Skeletal muscle satellite cell (primary cell): ENCODE measurements at regions not wholly inside any gene's neighbourhood (a gene's known extent, or its start where the extent isn't known, plus 50 kb on each side); places are given as distances from the start of the nearest gene placed in this dataset.

Experiments used
- H3K27me3 ChIP-seq: 2 replicates; pipeline ENCODE4 v1.7.0; 2013; ENCODE audit warnings: low read length; ENCODE audit not compliant: control insufficient read depth, insufficient read depth
- H3K36me3 ChIP-seq: 2 replicates; pipeline ENCODE4 v1.7.0; 2013; ENCODE audit warnings: mild to moderate bottlenecking, control low read depth, low read length; ENCODE audit not compliant: insufficient read depth
- H3K4me1 ChIP-seq: 2 replicates; pipeline ENCODE4 v1.7.0; 2013; ENCODE audit warnings: low read length; ENCODE audit not compliant: control insufficient read depth, insufficient read depth
- H3K4me2 ChIP-seq: 2 replicates; pipeline ENCODE4 v1.7.0; 2013; ENCODE audit warnings: mild to moderate bottlenecking, low read length
- H3K4me3 ChIP-seq: 2 replicates; pipeline ENCODE4 v1.7.0; 2013; ENCODE audit warnings: low read length
- H3K9ac ChIP-seq: 2 replicates; pipeline ENCODE4 v1.7.0; 2013; ENCODE audit warnings: mild to moderate bottlenecking, low read depth, low read length, moderate library complexity
- H3K9me3 ChIP-seq: replicated peaks from 2 replicates; pipeline ENCODE4 v1.7.0; 2013; ENCODE audit warnings: mild to moderate bottlenecking, control low read depth, low read length

GRCh38 chr12:125208334-125208733 is 143.1 kb downstream of the AACS start:
- H3K27me3 ChIP-seq, result peaks cover 11% of the 10 kb centered on the region
- H3K4me1 ChIP-seq, result no peaks in the 10 kb centered on the region
- H3K9me3 ChIP-seq, result no peaks in the 10 kb centered on the region
- H3K36me3 ChIP-seq, result no peaks in the 10 kb centered on the region
- H3K4me2 ChIP-seq, result no peak overlapping the region
- no peak overlapping the region for H3K9ac ChIP-seq
- H3K4me3 ChIP-seq, result no peak overlapping the region

DNA sequence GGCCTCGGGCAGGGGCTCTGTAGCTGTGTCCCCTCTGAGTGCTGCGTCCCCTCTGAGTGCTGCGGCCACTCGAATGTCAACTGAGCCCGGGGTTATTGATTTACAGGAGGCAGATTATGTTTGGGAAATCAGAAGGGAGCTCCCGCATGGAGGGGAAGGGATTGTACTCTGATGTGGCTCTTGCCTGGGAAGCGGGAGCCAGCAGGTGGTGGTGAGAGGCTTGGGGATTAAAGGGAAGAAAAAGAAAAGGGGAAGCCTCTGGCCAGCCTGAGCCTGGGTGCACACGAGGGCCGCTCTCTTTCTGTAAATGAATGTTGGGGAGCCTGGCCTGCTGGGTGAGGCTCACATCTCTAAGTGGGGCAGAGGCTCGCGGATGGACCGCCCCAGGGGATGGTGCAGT is 143.7 kb downstream of the AACS start:
- H3K36me3 ChIP-seq, result no peaks in the 10 kb centered on the region
- H3K9ac ChIP-seq, result no peak overlapping the region
- no peaks in the 10 kb centered on the region for H3K9me3 ChIP-seq
- no peak overlapping the region for H3K4me2 ChIP-seq
- peaks cover 11% of the 10 kb centered on the region for H3K27me3 ChIP-seq
- H3K4me3 ChIP-seq, result no peak overlapping the region
- H3K4me1 ChIP-seq, result no peaks in the 10 kb centered on the region

GRCh38 chr12:125210104-125210755 is 145.0 kb downstream of the AACS start:
- no peaks in the 10 kb centered on the region for H3K4me1 ChIP-seq
- no peak overlapping the region for H3K9ac ChIP-seq
- H3K27me3 ChIP-seq, result peaks cover 11% of the 10 kb centered on the region
- H3K4me3 ChIP-seq, result no peak overlapping the region
- H3K4me2 ChIP-seq, result no peak overlapping the region
- H3K36me3 ChIP-seq, result no peaks in the 10 kb centered on the region
- H3K9me3 ChIP-seq, result no peaks in the 10 kb centered on the region

- Histone ChIP-seq H3K4me1 (no peaks in the 10 kb centered on the region), H3K4me3 (no peak overlapping the region), H3K4me2 (no peak overlapping the region), H3K9ac (no peak overlapping the region), H3K9me3 (no peaks in the 10 kb centered on the region), H3K36me3 (no peaks in the 10 kb centered on the region), H3K27me3 (peaks cover 8% of the 10 kb centered on the region)
These were observed 146.2 kb downstream of the AACS start for GRCh38 chr12:125211464-125211863.

- Histone ChIP-seq H3K9me3 (no peaks in the 10 kb centered on the region), H3K27me3 (peaks cover 5% of the 10 kb centered on the region), H3K4me2 (no peak overlapping the region), H3K4me3 (no peak overlapping the region), H3K9ac (no peak overlapping the region), H3K36me3 (no peaks in the 10 kb centered on the region), H3K4me1 (no peaks in the 10 kb centered on the region)
These were observed 149.1 kb downstream of the AACS start for GRCh38 chr12:125214289-125214688.

GRCh38 chr12:125216756-125217155 is 151.5 kb downstream of the AACS start:
- no peaks in the 10 kb centered on the region for H3K9me3 ChIP-seq
- H3K4me3 ChIP-seq, result no peak overlapping the region
- H3K36me3 ChIP-seq, result no peaks in the 10 kb centered on the region
- H3K4me1 ChIP-seq, result no peaks in the 10 kb centered on the region
- H3K27me3 ChIP-seq, result no peaks in the 10 kb centered on the region
- no peak overlapping the region for H3K4me2 ChIP-seq
- no peak overlapping the region for H3K9ac ChIP-seq

- H3K4me2 ChIP-seq, result no peak overlapping the region
- no peaks in the 10 kb centered on the region for H3K4me1 ChIP-seq
- H3K4me3 ChIP-seq, result no peak overlapping the region
- no peak overlapping the region for H3K9ac ChIP-seq
- no peaks in the 10 kb centered on the region for H3K36me3 ChIP-seq
- H3K9me3 ChIP-seq, result no peaks in the 10 kb centered on the region
- H3K27me3 ChIP-seq, result no peaks in the 10 kb centered on the region
These were observed 152.1 kb downstream of the AACS start for GRCh38 chr12:125217308-125217707.

- H3K27me3 ChIP-seq, result no peaks in the 10 kb centered on the region
- no peak overlapping the region for H3K4me3 ChIP-seq
- no peaks in the 10 kb centered on the region for H3K36me3 ChIP-seq
- no peaks in the 10 kb centered on the region for H3K4me1 ChIP-seq
- no peaks in the 10 kb centered on the region for H3K9me3 ChIP-seq
- no peak overlapping the region for H3K9ac ChIP-seq
- H3K4me2 ChIP-seq, result no peak overlapping the region
These were observed 153.7 kb downstream of the AACS start for GRCh38 chr12:125218952-125219351.

- H3K9me3 ChIP-seq, result no peaks in the 10 kb centered on the region
- H3K4me2 ChIP-seq, result no peak overlapping the region
- no peak overlapping the region for H3K9ac ChIP-seq
- H3K36me3 ChIP-seq, result no peaks in the 10 kb centered on the region
- no peaks in the 10 kb centered on the region for H3K27me3 ChIP-seq
- H3K4me1 ChIP-seq, result no peaks in the 10 kb centered on the region
- no peak overlapping the region for H3K4me3 ChIP-seq
These were observed 155.4 kb downstream of the AACS start for GRCh38 chr12:125220404-125221273.

DNA sequence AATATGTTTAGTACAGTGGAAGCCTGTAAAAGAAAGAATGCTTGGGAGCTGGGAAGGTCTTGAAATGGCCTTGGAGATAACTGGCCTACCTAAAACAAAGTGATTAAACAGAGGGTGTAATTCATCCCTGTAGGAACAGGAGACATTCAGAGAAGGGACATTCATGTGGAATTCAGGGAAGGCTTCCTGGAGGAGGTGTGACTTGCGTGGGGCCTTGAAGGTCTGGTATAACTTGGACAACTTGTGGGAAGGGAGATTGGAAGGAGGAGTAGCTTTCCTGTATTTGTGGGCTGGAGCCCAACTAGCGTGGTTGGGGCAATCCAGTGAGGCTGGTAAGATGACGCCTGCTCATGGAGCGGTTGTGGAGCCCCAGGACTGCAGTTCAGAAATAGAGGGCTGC is 156.4 kb downstream of the AACS start:
- H3K9me3 ChIP-seq, result no peaks in the 10 kb centered on the region
- H3K36me3 ChIP-seq, result no peaks in the 10 kb centered on the region
- no peak overlapping the region for H3K9ac ChIP-seq
- H3K4me2 ChIP-seq, result no peak overlapping the region
- no peaks in the 10 kb centered on the region for H3K4me1 ChIP-seq
- H3K4me3 ChIP-seq, result no peak overlapping the region
- no peaks in the 10 kb centered on the region for H3K27me3 ChIP-seq

GRCh38 chr12:125222876-125223275 is 157.6 kb downstream of the AACS start:
- H3K27me3 ChIP-seq, result no peaks in the 10 kb centered on the region
- no peak overlapping the region for H3K4me3 ChIP-seq
- no peak overlapping the region for H3K9ac ChIP-seq
- H3K9me3 ChIP-seq, result no peaks in the 10 kb centered on the region
- no peak overlapping the region for H3K4me2 ChIP-seq
- H3K36me3 ChIP-seq, result no peaks in the 10 kb centered on the region
- H3K4me1 ChIP-seq, result no peaks in the 10 kb centered on the region

- Histone ChIP-seq H3K9ac (no peak overlapping the region), H3K9me3 (no peaks in the 10 kb centered on the region), H3K36me3 (no peaks in the 10 kb centered on the region), H3K27me3 (no peaks in the 10 kb centered on the region), H3K4me3 (no peak overlapping the region), H3K4me2 (no peak overlapping the region), H3K4me1 (no peaks in the 10 kb centered on the region)
These were observed 160.4 kb downstream of the AACS start for GRCh38 chr12:125225641-125226040.
